Naive B cell (primary cell): ENCODE measurements at regions not wholly inside any gene's neighbourhood (a gene's known extent, or its start where the extent isn't known, plus 50 kb on each side); places are given as distances from the start of the nearest gene placed in this dataset.

Experiments
- ATAC-seq, 2 donors: fragments of 150-1000 bp; cut with Tn5 transposase; 2 replicates each; pipeline ENCODE4 v1.10.0; 2021; ENCODE audit warnings: low read depth in 2 of 2, mild to moderate bottlenecking in 2 of 2, moderate library complexity in 2 of 2
- DNase-seq: peaks from one replicate; pipeline ENCODE4 v3.0.0; 2022
- H3K27ac Mint-ChIP-seq, 6 donors: one replicate each; pipeline ENCODE4 v1.8.0; 2020 to 2022; ENCODE audit warnings: mild to moderate bottlenecking in 6 of 6, mixed read lengths in 6 of 6, moderate library complexity in 5 of 6, inconsistent platforms in 2 of 6
- H3K27me3 Mint-ChIP-seq, 3 donors: one replicate each; pipeline ENCODE4 v1.8.0; 2021 to 2022; ENCODE audit warnings: mixed read lengths in 3 of 3, mild to moderate bottlenecking in 1 of 3
- H3K36me3 Mint-ChIP-seq, 2 donors: one replicate each; pipeline ENCODE4 v1.8.0; 2020 to 2022; ENCODE audit warnings: mixed read lengths in 2 of 2, inconsistent platforms in 1 of 2, mild to moderate bottlenecking in 1 of 2
- H3K4me1 Mint-ChIP-seq, 3 donors: one replicate each; pipeline ENCODE4 v1.8.0; 2020 to 2022; ENCODE audit warnings: mixed read lengths in 3 of 3, inconsistent platforms in 1 of 3, mild to moderate bottlenecking in 1 of 3, moderate library complexity in 1 of 3
- H3K4me3 Mint-ChIP-seq, 8 donors: one replicate each; pipeline ENCODE4 v1.8.0; 2020 to 2022; ENCODE audit warnings: mild to moderate bottlenecking in 8 of 8, mixed read lengths in 8 of 8, moderate library complexity in 8 of 8, inconsistent platforms in 2 of 8
- H3K9me3 Mint-ChIP-seq, 7 donors: one replicate each; pipeline ENCODE4 v1.8.0; 2020 to 2022; ENCODE audit warnings: mixed read lengths in 7 of 7, mild to moderate bottlenecking in 5 of 7, inconsistent platforms in 2 of 7, moderate library complexity in 1 of 7

DNA sequence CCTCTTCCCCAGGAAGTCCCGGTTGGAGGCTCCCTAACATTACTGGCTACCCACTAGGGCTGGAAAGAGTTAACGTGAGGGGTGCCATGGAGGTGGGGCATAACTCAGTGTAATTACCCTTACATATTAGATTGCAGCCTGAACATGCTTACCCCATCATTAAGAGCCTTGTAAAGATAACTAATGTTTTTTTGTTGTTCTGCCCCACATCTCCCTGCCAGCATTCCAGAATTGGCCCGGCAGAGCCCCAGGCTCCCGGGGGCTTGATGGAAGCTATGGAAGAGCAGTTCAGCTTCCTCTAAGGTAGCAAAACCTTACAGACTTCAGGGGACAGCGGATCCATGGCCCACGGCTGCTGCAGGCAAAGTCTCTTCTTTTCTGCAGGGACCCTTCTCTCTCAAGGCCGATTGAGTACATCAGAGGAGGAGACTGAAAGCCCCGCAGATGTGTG, 166.1 kb upstream of the FOXQ1 start:
- H3K9me3 Mint-ChIP-seq: peaks cover 0 to 6% (median 0%) of the 10 kb centered on the region in 7 donors
- no peak overlapping the region for H3K27ac Mint-ChIP-seq
- no peaks in the 10 kb centered on the region for H3K4me1 Mint-ChIP-seq
- H3K4me3 Mint-ChIP-seq: no peak overlapping the region
- ATAC-seq (no peak), DNase-seq (no peak)
- H3K27me3 Mint-ChIP-seq: peaks cover 31 to 40% (median 33%) of the 10 kb centered on the region in 3 donors
- H3K36me3 Mint-ChIP-seq: peaks cover 5 to 8% of the 10 kb centered on the region in 2 donors

DNA sequence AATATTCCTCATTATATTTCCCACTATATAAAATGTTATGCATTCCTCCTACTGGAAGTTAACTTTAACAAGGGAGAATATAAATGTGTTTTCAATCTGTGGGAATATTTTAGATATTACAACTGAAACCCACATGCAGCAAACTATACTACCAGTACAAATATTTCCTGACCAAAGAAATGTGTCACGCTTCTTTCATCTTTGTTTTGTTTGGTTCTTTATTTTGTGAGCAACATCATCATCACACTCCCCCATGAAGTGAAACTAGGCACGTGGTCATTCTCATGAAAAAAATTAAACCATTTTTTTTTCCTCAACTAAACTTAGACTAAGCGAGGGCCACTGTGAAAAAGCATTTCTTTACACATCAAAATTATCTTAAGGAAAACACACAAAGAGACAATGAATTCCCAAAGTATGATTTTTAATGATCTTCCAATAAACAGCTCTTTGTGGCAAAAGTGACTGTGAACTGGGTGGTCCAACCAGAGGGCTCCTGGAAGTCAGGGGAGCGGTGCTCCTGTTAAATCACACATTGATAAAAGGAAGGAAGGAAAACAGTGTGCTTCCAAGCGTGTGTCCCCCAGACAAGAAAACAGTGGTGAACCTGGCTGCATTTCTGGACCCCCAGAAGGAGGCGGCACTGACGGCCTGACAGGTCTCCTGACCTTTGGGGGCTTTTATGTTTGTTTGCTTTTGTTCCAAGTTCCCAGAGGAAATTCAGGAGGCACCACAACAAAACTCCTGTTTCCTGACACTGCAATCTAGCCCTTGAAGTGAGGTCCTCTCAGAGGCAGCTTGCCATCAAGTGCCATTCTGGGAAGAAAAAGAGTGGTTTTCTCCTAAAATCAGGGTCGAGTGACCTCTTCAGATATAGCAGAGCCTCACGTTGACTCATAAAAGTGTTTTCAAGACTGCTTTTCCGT, 166.8 kb upstream of the FOXQ1 start:
- peaks cover 0 to 6% (median 2%) of the 10 kb centered on the region in 7 donors for H3K9me3 Mint-ChIP-seq
- H3K36me3 Mint-ChIP-seq: peaks cover 5 to 8% of the 10 kb centered on the region in 2 donors
- H3K27ac Mint-ChIP-seq: no peak overlapping the region
- DNase-seq (no peak), ATAC-seq (no peak)
- H3K27me3 Mint-ChIP-seq: peaks cover 26 to 33% (median 33%) of the 10 kb centered on the region in 3 donors
- H3K4me3 Mint-ChIP-seq: no peak overlapping the region
- no peaks in the 10 kb centered on the region for H3K4me1 Mint-ChIP-seq

GRCh38 chr6:1143655-1144054, 168.2 kb upstream of the FOXQ1 start:
- no peak for DNase-seq
- peaks cover 30 to 41% (median 31%) of the 10 kb centered on the region in 3 donors for H3K27me3 Mint-ChIP-seq
- no peak overlapping the region for H3K27ac Mint-ChIP-seq
- H3K4me1 Mint-ChIP-seq: no peaks in the 10 kb centered on the region
- H3K9me3 Mint-ChIP-seq: peaks cover 5 to 20% (median 8%) of the 10 kb centered on the region in 7 donors
- no peak for ATAC-seq
- peaks cover 6 to 8% of the 10 kb centered on the region in 2 donors for H3K36me3 Mint-ChIP-seq
- no peak overlapping the region for H3K4me3 Mint-ChIP-seq

DNA sequence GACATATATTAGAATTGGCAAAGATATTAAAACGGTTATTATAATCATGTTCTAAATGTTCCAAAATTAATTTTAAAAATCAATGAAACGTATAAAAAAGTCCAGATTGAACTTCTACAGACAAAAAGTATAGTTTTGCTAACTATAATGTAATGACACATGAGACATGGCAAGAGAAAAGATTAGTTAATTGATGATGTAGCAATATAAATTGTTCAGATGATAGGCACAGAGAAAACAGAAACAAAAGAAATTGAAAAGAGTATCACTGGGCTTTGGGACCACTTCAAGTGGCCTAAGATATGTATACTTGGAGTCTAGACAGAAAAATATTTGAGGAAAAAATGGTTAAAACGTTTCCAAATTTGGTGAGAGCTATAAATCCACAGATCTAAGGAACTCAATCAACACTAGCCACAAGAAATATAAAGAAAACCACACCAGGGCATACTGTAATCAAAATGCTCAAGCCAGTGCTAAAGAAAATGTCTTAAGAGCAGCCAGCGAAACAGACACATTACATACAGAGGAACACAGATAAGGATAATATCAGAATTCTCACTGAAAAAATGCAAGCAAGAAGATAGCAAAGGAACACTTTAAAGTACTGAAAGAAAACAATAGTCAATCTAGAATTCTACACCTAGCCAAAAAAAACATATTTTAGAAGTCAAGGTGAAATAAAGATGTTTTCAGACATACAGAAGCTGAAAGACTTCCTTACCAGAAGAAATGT, 172.6 kb upstream of the FOXQ1 start:
- Mint-ChIP-seq H3K4me1 (no peaks in the 10 kb centered on the region), H3K27me3 (peaks cover 15 to 26% (median 15%) of the 10 kb centered on the region in 3 donors), H3K36me3 (peaks cover 0 to 3% of the 10 kb centered on the region in 2 donors), H3K4me3 (no peak overlapping the region), H3K9me3 (peaks cover 4 to 29% (median 10%) of the 10 kb centered on the region in 7 donors), H3K27ac (no peak overlapping the region)
- ATAC-seq (no peak), DNase-seq (no peak)

GRCh38 chr6:1137849-1138248, 174.0 kb upstream of the FOXQ1 start:
- no peak for DNase-seq
- Mint-ChIP-seq H3K36me3 (peaks cover 0 to 3% of the 10 kb centered on the region in 2 donors), H3K27ac (no peak overlapping the region), H3K9me3 (peaks cover 4 to 29% (median 10%) of the 10 kb centered on the region in 7 donors), H3K4me3 (peak overlapping the region in 1 of 8 donors; percentile 26), H3K27me3 (peaks cover 16 to 31% (median 28%) of the 10 kb centered on the region in 3 donors), H3K4me1 (no peaks in the 10 kb centered on the region)
- no peak for ATAC-seq

GRCh38 chr6:1136827-1137226, 175.1 kb upstream of the FOXQ1 start:
- Mint-ChIP-seq H3K4me3 (no peak overlapping the region), H3K9me3 (peaks cover 4 to 29% (median 10%) of the 10 kb centered on the region in 7 donors), H3K27ac (no peak overlapping the region), H3K27me3 (peaks cover 16 to 34% (median 31%) of the 10 kb centered on the region in 3 donors), H3K4me1 (no peaks in the 10 kb centered on the region), H3K36me3 (peaks cover 0 to 3% of the 10 kb centered on the region in 2 donors)
- ATAC-seq: no peak
- no peak for DNase-seq

DNA sequence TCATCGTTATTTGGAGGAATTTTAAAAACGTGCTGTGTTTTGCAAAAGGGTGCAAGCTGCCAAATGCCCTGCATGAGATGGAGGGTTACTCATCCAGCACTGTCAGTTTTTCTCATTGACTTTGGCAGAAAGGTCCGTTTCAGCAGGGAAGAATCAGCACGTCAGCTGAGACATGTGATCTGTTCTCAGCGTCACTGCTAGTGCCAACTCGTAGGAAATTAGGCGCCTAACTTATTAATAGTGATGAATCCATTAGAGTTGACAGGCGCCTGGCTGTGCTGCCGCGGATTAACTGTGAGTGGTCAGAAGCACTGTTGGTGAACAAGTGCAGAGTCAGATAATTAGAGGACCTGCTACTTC, 175.5 kb upstream of the FOXQ1 start:
- peaks cover 4 to 29% (median 10%) of the 10 kb centered on the region in 7 donors for H3K9me3 Mint-ChIP-seq
- no peak for ATAC-seq
- DNase-seq: no peak
- no peak overlapping the region for H3K27ac Mint-ChIP-seq
- no peak overlapping the region for H3K4me3 Mint-ChIP-seq
- H3K36me3 Mint-ChIP-seq: peaks cover 0 to 3% of the 10 kb centered on the region in 2 donors
- H3K27me3 Mint-ChIP-seq: peaks cover 19 to 35% (median 35%) of the 10 kb centered on the region in 3 donors
- no peaks in the 10 kb centered on the region for H3K4me1 Mint-ChIP-seq

- ATAC-seq: no peak
- Mint-ChIP-seq H3K9me3 (peaks cover 4 to 29% (median 10%) of the 10 kb centered on the region in 7 donors), H3K27ac (no peak overlapping the region), H3K36me3 (peaks cover 0 to 3% of the 10 kb centered on the region in 2 donors), H3K27me3 (peaks cover 19 to 39% (median 37%) of the 10 kb centered on the region in 3 donors), H3K4me1 (no peaks in the 10 kb centered on the region), H3K4me3 (no peak overlapping the region)
- no peak for DNase-seq
Measured at GRCh38 chr6:1135726-1136414, 176.0 kb upstream of the FOXQ1 start.

DNA sequence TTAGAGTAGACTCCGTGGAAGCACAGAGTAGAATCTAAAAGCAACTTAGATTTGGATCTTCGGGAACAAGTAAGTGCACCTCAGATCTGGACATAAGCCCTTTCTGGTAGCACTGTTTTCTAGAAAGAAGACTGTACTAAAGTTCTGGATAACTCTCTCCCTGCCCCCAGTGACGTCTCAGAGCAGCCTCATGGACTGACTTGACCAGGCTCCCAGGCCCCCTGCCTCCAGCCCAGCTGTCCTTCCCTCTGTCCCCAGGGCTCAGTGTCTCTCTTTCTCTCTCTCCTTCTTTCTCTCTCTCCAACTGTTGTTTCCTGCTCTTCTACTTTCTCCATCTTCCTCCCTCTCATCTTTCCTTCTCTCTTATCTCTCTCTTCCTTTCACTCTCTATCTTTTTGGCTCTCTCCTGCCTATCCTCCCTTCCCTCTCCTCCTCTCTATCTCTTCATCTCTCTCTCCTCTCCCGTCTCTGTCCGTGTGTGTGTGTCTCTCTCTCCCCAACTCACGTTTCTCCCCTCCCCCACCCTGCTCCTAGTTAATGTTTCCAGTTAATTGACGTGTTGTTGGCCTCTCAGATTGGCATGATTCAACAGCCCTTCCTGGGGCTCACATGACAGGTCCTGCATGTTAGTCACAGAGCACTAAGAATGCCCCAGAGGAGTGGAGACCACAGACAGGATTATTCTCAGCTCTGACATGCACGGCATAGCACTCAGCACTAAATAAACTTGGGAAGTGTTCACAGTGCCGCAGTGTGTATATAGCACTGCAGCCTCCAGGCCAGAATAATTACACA, 180.4 kb upstream of the FOXQ1 start:
- Mint-ChIP-seq H3K27ac (no peak overlapping the region), H3K9me3 (peaks cover 0 to 2% (median 0%) of the 10 kb centered on the region in 7 donors), H3K4me3 (no peak overlapping the region), H3K4me1 (peaks cover 0 to 4% (median 3%) of the 10 kb centered on the region in 3 donors), H3K36me3 (no peaks in the 10 kb centered on the region), H3K27me3 (peaks cover 17 to 40% (median 25%) of the 10 kb centered on the region in 3 donors)
- ATAC-seq: no peak
- DNase-seq: no peak

DNA sequence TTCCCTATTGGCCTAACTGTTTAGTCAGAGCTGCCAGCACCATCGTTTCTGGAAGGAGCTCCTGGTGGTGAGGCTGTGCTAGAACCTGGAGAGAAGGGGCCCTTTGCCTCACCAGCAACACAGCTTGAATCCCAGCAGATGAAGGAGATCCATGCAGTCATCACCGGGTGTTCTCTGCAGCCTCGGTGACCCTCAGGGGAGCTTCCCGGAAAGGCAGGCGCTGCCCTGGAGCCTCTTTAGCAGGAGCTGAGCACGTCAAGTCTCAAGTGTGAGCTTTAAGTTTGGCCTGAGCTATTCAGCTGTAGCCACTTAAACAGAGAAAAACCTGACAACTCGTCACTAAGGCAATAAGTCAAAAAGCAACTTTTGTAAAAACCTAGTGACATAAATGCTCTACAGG, 181.2 kb upstream of the FOXQ1 start:
- Mint-ChIP-seq H3K27ac (no peak overlapping the region), H3K4me1 (peaks cover 0 to 4% (median 3%) of the 10 kb centered on the region in 3 donors), H3K36me3 (no peaks in the 10 kb centered on the region), H3K4me3 (no peak overlapping the region), H3K9me3 (peaks cover 0 to 2% (median 0%) of the 10 kb centered on the region in 7 donors), H3K27me3 (peaks cover 12 to 47% (median 25%) of the 10 kb centered on the region in 3 donors)
- ATAC-seq (no peak), DNase-seq (no peak)

DNA sequence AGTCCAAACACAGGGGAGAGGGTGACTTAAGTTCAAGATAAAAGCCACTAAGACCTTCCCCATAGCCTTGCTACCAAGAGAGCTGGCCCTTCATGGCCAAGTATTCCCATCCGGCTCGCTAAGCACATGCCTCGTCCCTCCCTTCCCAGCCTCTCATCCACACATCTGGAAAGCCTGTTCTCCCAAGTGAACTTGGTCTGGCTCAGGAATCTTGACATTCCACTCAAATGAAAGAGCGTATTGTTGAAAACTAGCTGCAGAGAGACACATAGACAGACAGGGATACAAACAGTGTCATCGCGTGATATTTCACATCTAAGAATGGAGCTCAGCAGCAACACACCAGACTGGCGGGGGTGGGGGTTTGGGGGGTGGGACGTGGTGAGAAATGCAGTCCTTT, 182.8 kb upstream of the FOXQ1 start:
- no peak for ATAC-seq
- no peak overlapping the region for H3K4me3 Mint-ChIP-seq
- no peak for DNase-seq
- no peak overlapping the region for H3K27ac Mint-ChIP-seq
- no peaks in the 10 kb centered on the region for H3K36me3 Mint-ChIP-seq
- peaks cover 8 to 35% (median 11%) of the 10 kb centered on the region in 3 donors for H3K27me3 Mint-ChIP-seq
- peaks cover 0 to 2% (median 0%) of the 10 kb centered on the region in 7 donors for H3K9me3 Mint-ChIP-seq
- peaks cover 0 to 4% (median 3%) of the 10 kb centered on the region in 3 donors for H3K4me1 Mint-ChIP-seq

GRCh38 chr6:1127597-1128288, 184.2 kb upstream of the FOXQ1 start:
- DNase-seq: no peak
- ATAC-seq: no peak
- Mint-ChIP-seq H3K27ac (no peak overlapping the region), H3K9me3 (peaks cover 0 to 5% (median 2%) of the 10 kb centered on the region in 7 donors), H3K4me1 (peaks cover 0 to 4% (median 3%) of the 10 kb centered on the region in 3 donors), H3K27me3 (peaks cover 14 to 23% (median 14%) of the 10 kb centered on the region in 3 donors), H3K36me3 (no peaks in the 10 kb centered on the region), H3K4me3 (no peak overlapping the region)
